H9 (cell line): ENCODE measurements at regions not wholly inside any gene's neighbourhood (a gene's known extent, or its start where the extent isn't known, plus 50 kb on each side); places are given as distances from the start of the nearest gene placed in this dataset.

ENCODE experiments used
- DNase-seq: peaks from one replicate; pipeline ENCODE4 v3.0.0-alpha.2; 2017
- H2AFZ ChIP-seq: one replicate; pipeline ENCODE4 v1.6.1; 2013; ENCODE audit warnings: mild to moderate bottlenecking, low read length, control low read depth, moderate library complexity
- H2AK5ac ChIP-seq: 2 replicates; pipeline ENCODE4 v1.6.1; 2013; ENCODE audit warnings: low read length, control low read depth, mixed read lengths; ENCODE audit not compliant: insufficient read length
- H2BK120ac ChIP-seq: one replicate; pipeline ENCODE4 v1.6.1; 2013; ENCODE audit warnings: low read depth, mild to moderate bottlenecking, low read length, control low read depth, inconsistent platforms; ENCODE audit not compliant: poor library complexity, severe bottlenecking
- H2BK12ac ChIP-seq: 2 replicates; pipeline ENCODE4 v1.6.1; 2013; ENCODE audit warnings: low read length, control low read depth, mixed read lengths, low read depth; ENCODE audit not compliant: insufficient read length
- H2BK15ac ChIP-seq: 2 replicates; pipeline ENCODE4 v1.6.1; 2013; ENCODE audit warnings: low read depth, low read length, control low read depth
- H2BK20ac ChIP-seq: one replicate; pipeline ENCODE4 v1.6.1; 2013; ENCODE audit warnings: low read depth, mild to moderate bottlenecking, low read length, control low read depth, inconsistent platforms; ENCODE audit not compliant: poor library complexity, severe bottlenecking
- H2BK5ac ChIP-seq: 2 replicates; pipeline ENCODE4 v1.6.1; 2013; ENCODE audit warnings: low read length, control low read depth, mixed read lengths; ENCODE audit not compliant: insufficient read length
- H3K14ac ChIP-seq: 2 replicates; pipeline ENCODE4 v1.6.1; 2013; ENCODE audit warnings: low read length, control low read depth; ENCODE audit not compliant: insufficient read depth
- H3K18ac ChIP-seq: 2 replicates; pipeline ENCODE4 v1.6.1; 2013; ENCODE audit warnings: low read depth, mild to moderate bottlenecking, mixed read lengths, low read length, control low read depth; ENCODE audit not compliant: insufficient read length
- H3K23ac ChIP-seq: 2 replicates; pipeline ENCODE4 v1.6.1; 2013; ENCODE audit warnings: low read length, control low read depth, mixed read lengths, low read depth; ENCODE audit not compliant: insufficient read length
- H3K23me2 ChIP-seq: 2 replicates; pipeline ENCODE4 v1.6.1; 2013; ENCODE audit warnings: low read depth, mild to moderate bottlenecking, mixed read lengths, low read length, control low read depth; ENCODE audit not compliant: insufficient read length, poor library complexity, severe bottlenecking
- H3K27ac ChIP-seq: 2 replicates; pipeline ENCODE4 v1.5.1; 2013; ENCODE audit warnings: low read length, control low read depth, mixed read lengths, low read depth; ENCODE audit not compliant: insufficient read length
- H3K27me3 ChIP-seq: 2 replicates; pipeline ENCODE4 v1.6.1; 2013; ENCODE audit warnings: low read length, control low read depth, inconsistent platforms; ENCODE audit not compliant: insufficient read depth
- H3K4ac ChIP-seq: 2 replicates; pipeline ENCODE4 v1.6.1; 2013; ENCODE audit warnings: low read depth, mild to moderate bottlenecking, control low read depth, inconsistent platforms, low read length, moderate library complexity
- H3K4me1 ChIP-seq: 2 replicates; pipeline ENCODE4 v1.6.1; 2013; ENCODE audit warnings: low read length, control low read depth, inconsistent platforms; ENCODE audit not compliant: insufficient read depth
- H3K4me2 ChIP-seq: 2 replicates; pipeline ENCODE4 v1.6.1; 2013; ENCODE audit warnings: low read length, control low read depth, mixed read lengths; ENCODE audit not compliant: insufficient read length, insufficient read depth
- H3K56ac ChIP-seq: 2 replicates; pipeline ENCODE4 v1.6.1; 2013; ENCODE audit warnings: low read depth, mild to moderate bottlenecking, mixed read lengths, low read length, control low read depth; ENCODE audit not compliant: insufficient read length
- H3K79me1 ChIP-seq: 2 replicates; pipeline ENCODE4 v1.6.1; 2013; ENCODE audit warnings: low read depth, mild to moderate bottlenecking, moderate library complexity, low read length, control low read depth, inconsistent platforms; ENCODE audit not compliant: insufficient read depth, poor library complexity, severe bottlenecking
- H3K79me2 ChIP-seq: 2 replicates; pipeline ENCODE4 v1.6.1; 2013; ENCODE audit warnings: low read length, control low read depth, inconsistent platforms; ENCODE audit not compliant: insufficient read depth
- H3K9ac ChIP-seq: 2 replicates; pipeline ENCODE4 v1.6.1; 2013; ENCODE audit warnings: low read length, control low read depth, mixed read lengths; ENCODE audit not compliant: insufficient read length; ENCODE audit errors: extremely low read depth
- H3K9me3 ChIP-seq: one replicate; pipeline ENCODE4 v1.6.1; 2013; ENCODE audit warnings: low read depth, low read length, inconsistent platforms; ENCODE audit not compliant: control insufficient read depth
- H3T11ph ChIP-seq: one replicate; pipeline ENCODE4 v1.6.1; 2013; ENCODE audit warnings: mild to moderate bottlenecking, low read length, control low read depth, inconsistent platforms
- H4K20me1 ChIP-seq: one replicate; pipeline ENCODE4 v1.6.1; 2013; ENCODE audit not compliant: control insufficient read depth, insufficient read length, insufficient read depth
- H4K5ac ChIP-seq: 2 replicates; pipeline ENCODE4 v1.6.1; 2013; ENCODE audit warnings: low read depth, mild to moderate bottlenecking, mixed read lengths, low read length, control low read depth; ENCODE audit not compliant: insufficient read length
- H4K8ac ChIP-seq: replicated peaks from 2 replicates; pipeline ENCODE4 v1.6.1; 2013; ENCODE audit warnings: low read length, control low read depth, mixed read lengths, low read depth; ENCODE audit not compliant: insufficient read length
- H4K91ac ChIP-seq: 2 replicates; pipeline ENCODE4 v1.6.1; 2013; ENCODE audit warnings: low read depth, mild to moderate bottlenecking, moderate library complexity, mixed read lengths, low read length, control low read depth; ENCODE audit not compliant: insufficient read length
- H3K27ac Mint-ChIP-seq, 3 experiments: 2 replicates in 2 of 3; 3 replicates in 1 of 3; pipeline ENCODE4 v1.8.0; 2020 to 2021; ENCODE audit warnings: mixed read lengths in 3 of 3, mild to moderate bottlenecking in 1 of 3, moderate library complexity in 1 of 3
- H3K27me3 Mint-ChIP-seq: 2 replicates; pipeline ENCODE4 v1.8.0; 2021; ENCODE audit warnings: low read depth, mild to moderate bottlenecking, moderate library complexity, mixed read lengths
- H3K36me3 Mint-ChIP-seq, 3 experiments: 2 replicates in 2 of 3; 3 replicates in 1 of 3; pipeline ENCODE4 v1.8.0; 2020 to 2021; ENCODE audit warnings: low read depth in 3 of 3, mixed read lengths in 3 of 3; ENCODE audit not compliant: insufficient read depth in 1 of 3
- H3K4me1 Mint-ChIP-seq, 2 experiments: 2 replicates each; pipeline ENCODE4 v1.8.0; 2020; ENCODE audit warnings: mixed read lengths in 2 of 2
- H3K4me3 Mint-ChIP-seq, 2 experiments: 2 replicates in 1 of 2; 3 replicates in 1 of 2; pipeline ENCODE4 v1.8.0; 2020 to 2021; ENCODE audit warnings: mild to moderate bottlenecking in 2 of 2, mixed read lengths in 2 of 2, moderate library complexity in 1 of 2
- H3K9me3 Mint-ChIP-seq, 2 experiments: 2 replicates in 1 of 2; 3 replicates in 1 of 2; pipeline ENCODE4 v1.8.0; 2020; ENCODE audit warnings: mild to moderate bottlenecking in 2 of 2, mixed read lengths in 2 of 2, moderate library complexity in 1 of 2
- CTCF ChIP-seq: fragments of 200-600 bp; sonication (generic); conservative IDR thresholded peaks from 3 replicates; pipeline ENCODE4 v1.8.0; 2021; ENCODE audit warnings: antibody characterized with exemption, mild to moderate bottlenecking
- WGBS: extraction: QIAGEN DNeasy Blood & Tissue Kit; methylation state at CpG from one replicate; pipeline ENCODE4 v1.1.7; 2013; ENCODE audit warnings: missing lambda C conversion rate, low lambda C conversion rate, mixed read lengths; ENCODE audit not compliant: insufficient read length; ENCODE audit errors: extremely low coverage; 5-methylcytosine and 5-hydroxymethylcytosine counted together

- H2BK5ac ChIP-seq, result no peak overlapping the region
- Mint-ChIP-seq H3K9me3 (no peaks in the 10 kb centered on the region), H3K27me3 (no peaks in the 10 kb centered on the region), H3K4me3 (no peak overlapping the region), H3K4me1 (peaks cover 3 to 11% of the 10 kb centered on the region in 2 experiments; a peak in 3 of 4 replicates), H3K36me3 (no peaks in the 10 kb centered on the region; a peak in 1 of 7 replicates), H3K27ac (no peak overlapping the region)
- no peak overlapping the region for H2BK12ac ChIP-seq
- no peak overlapping the region for H2BK15ac ChIP-seq
- H3K9me3 ChIP-seq, result no peaks in the 10 kb centered on the region
- no peaks in the 10 kb centered on the region for H3K23me2 ChIP-seq
- H4K8ac ChIP-seq, result no peak overlapping the region
- no peak for DNase-seq
- H3K4ac ChIP-seq, result no peak overlapping the region
- H3K27me3 ChIP-seq, result no peaks in the 10 kb centered on the region
- H3K56ac ChIP-seq, result no peak overlapping the region
- no peak overlapping the region for H3K9ac ChIP-seq
- no peak overlapping the region for H4K91ac ChIP-seq
- no peaks in the 10 kb centered on the region for H3K79me2 ChIP-seq
- H3K14ac ChIP-seq, result no peak overlapping the region
- H4K20me1 ChIP-seq, result no peaks in the 10 kb centered on the region
- H3K79me1 ChIP-seq, result no peaks in the 10 kb centered on the region
- no peak overlapping the region for H4K5ac ChIP-seq
- H2BK120ac ChIP-seq, result no peak overlapping the region
- no peak for TF ChIP-seq CTCF
- no peak overlapping the region for H3T11ph ChIP-seq
- H3K4me2 ChIP-seq, result no peak overlapping the region
- H2AK5ac ChIP-seq, result no peak overlapping the region
- H2BK20ac ChIP-seq, result no peak overlapping the region
- WGBS, result no CpG with 5 or more reads among the region's 3 CpGs
- H3K23ac ChIP-seq, result no peak overlapping the region
- H3K27ac ChIP-seq, result no peak overlapping the region
- H3K18ac ChIP-seq, result no peak overlapping the region
- no peak overlapping the region for H2AFZ ChIP-seq
- no peaks in the 10 kb centered on the region; the same call in 1 of the 2 replicates for H3K4me1 ChIP-seq
Measured at GRCh38 chr1:101360506-101360905, 123.7 kb downstream of the S1PR1 start.
